WTC11 (cell line): ENCODE measurements at regions not wholly inside any gene's neighbourhood (a gene's known extent, or its start where the extent isn't known, plus 50 kb on each side); places are given as distances from the start of the nearest gene placed in this dataset.

Source experiments
- ATAC-seq: fragments of 200-7000 bp; cut with Tn5 transposase; 2 replicates; pipeline ENCODE4 v1.10.0; 2021; ENCODE audit warnings: mild to moderate bottlenecking, moderate library complexity
- CTCF ChIA-PET: fragments of 300-600 bp; sonication (Branson Sonifier 250); formaldehyde crosslinking; loops from one replicate; lab custom pipeline; 2021; ENCODE audit warnings: antibody characterized with exemption; lab: Charles Lee
- POLR2A ChIA-PET: fragments of 350-600 bp; sonication (Branson Sonifier 250); formaldehyde crosslinking; loops from one replicate; lab custom pipeline; 2021; ENCODE audit warnings: antibody characterized with exemption; lab: Charles Lee
- DNase-seq: peaks from one replicate; pipeline ENCODE4 v3.0.0; 2021; ENCODE audit warnings: low spot score
- H3K27ac Mint-ChIP-seq: 2 replicates; pipeline ENCODE4 v1.8.0; 2021; ENCODE audit warnings: mixed read lengths
- H3K27me3 Mint-ChIP-seq: 2 replicates; pipeline ENCODE4 v1.8.0; 2021; ENCODE audit warnings: low read depth, mild to moderate bottlenecking, moderate library complexity, mixed read lengths
- H3K36me3 Mint-ChIP-seq: 2 replicates; pipeline ENCODE4 v1.8.0; 2021; ENCODE audit warnings: mixed read lengths
- H3K4me1 Mint-ChIP-seq: 2 replicates; pipeline ENCODE4 v1.8.0; 2022; ENCODE audit warnings: mixed read lengths
- H3K4me3 Mint-ChIP-seq: 2 replicates; pipeline ENCODE4 v1.8.0; 2021; ENCODE audit warnings: mild to moderate bottlenecking, moderate library complexity, mixed read lengths
- H3K9me3 Mint-ChIP-seq: 2 replicates; pipeline ENCODE4 v1.8.0; 2021; ENCODE audit warnings: mixed read lengths
- ELF4 ChIP-seq: sonication (generic); formaldehyde crosslinking; IDR thresholded peaks from 2 replicates; pipeline ENCODE4 v1.8.1; 2022; ENCODE audit warnings: low read depth, mild to moderate bottlenecking, moderate library complexity, missing genetic modification reagents
- ESRRA ChIP-seq: sonication (generic); formaldehyde crosslinking; IDR thresholded peaks from 2 replicates; pipeline ENCODE4 v1.8.1; 2022; ENCODE audit warnings: mild to moderate bottlenecking, missing genetic modification reagents, borderline replicate concordance
- GABPB1 ChIP-seq: sonication (generic); formaldehyde crosslinking; IDR thresholded peaks from 2 replicates; pipeline ENCODE4 v1.8.1; 2023; ENCODE audit warnings: mild to moderate bottlenecking, missing genetic modification reagents
- IRF2 ChIP-seq: sonication (generic); formaldehyde crosslinking; IDR thresholded peaks from 2 replicates; pipeline ENCODE4 v1.8.0; 2022; ENCODE audit warnings: low read depth, missing genetic modification reagents, borderline replicate concordance
- NFATC4 ChIP-seq: fragments of 250-450 bp; sonication (Bioruptor Pico); IDR thresholded peaks from 2 replicates; pipeline ENCODE4 v1.9.0; 2021; ENCODE audit warnings: mild to moderate bottlenecking
- OVOL2 ChIP-seq: fragments of 250-450 bp; sonication (Bioruptor Pico); IDR thresholded peaks from 2 replicates; pipeline ENCODE4 v1.9.0; 2021; ENCODE audit warnings: mild to moderate bottlenecking, borderline replicate concordance
- TCF7 ChIP-seq: sonication (generic); formaldehyde crosslinking; IDR thresholded peaks from 2 replicates; pipeline ENCODE4 v1.8.0; 2022; ENCODE audit warnings: mild to moderate bottlenecking, low read depth, missing genetic modification reagents, moderate library complexity
- ZNF121 ChIP-seq: sonication (generic); formaldehyde crosslinking; IDR thresholded peaks from 2 replicates; pipeline ENCODE4 v1.8.0; 2023; ENCODE audit warnings: missing genetic modification reagents
- ZNF396 ChIP-seq: fragments of 250-450 bp; sonication (Bioruptor Pico); IDR thresholded peaks from 2 replicates; pipeline ENCODE4 v1.8.0; 2021; ENCODE audit warnings: mild to moderate bottlenecking, moderate library complexity, borderline replicate concordance
- TF ChIP-seq, protein P1 (sequence below): sonication (generic); formaldehyde crosslinking; IDR thresholded peaks from 2 replicates; pipeline ENCODE4 v1.8.1; 2022; ENCODE audit warnings: mild to moderate bottlenecking, missing genetic modification reagents, moderate library complexity, borderline replicate concordance
- TF ChIP-seq, protein P2 (sequence below): fragments of 250-450 bp; sonication (Bioruptor Pico); IDR thresholded peaks from 2 replicates; pipeline ENCODE4 v1.9.0; 2021; ENCODE audit warnings: mild to moderate bottlenecking, borderline replicate concordance
- TF ChIP-seq, protein P3 (sequence below): sonication (generic); formaldehyde crosslinking; IDR thresholded peaks from 2 replicates; pipeline ENCODE4 v1.8.1; 2023; ENCODE audit warnings: mild to moderate bottlenecking, missing genetic modification reagents
- TF ChIP-seq, protein P4 (sequence below): sonication (generic); formaldehyde crosslinking; IDR thresholded peaks from 2 replicates; pipeline ENCODE4 v1.8.1; 2022; ENCODE audit warnings: mild to moderate bottlenecking, moderate library complexity, missing genetic modification reagents

DNA sequence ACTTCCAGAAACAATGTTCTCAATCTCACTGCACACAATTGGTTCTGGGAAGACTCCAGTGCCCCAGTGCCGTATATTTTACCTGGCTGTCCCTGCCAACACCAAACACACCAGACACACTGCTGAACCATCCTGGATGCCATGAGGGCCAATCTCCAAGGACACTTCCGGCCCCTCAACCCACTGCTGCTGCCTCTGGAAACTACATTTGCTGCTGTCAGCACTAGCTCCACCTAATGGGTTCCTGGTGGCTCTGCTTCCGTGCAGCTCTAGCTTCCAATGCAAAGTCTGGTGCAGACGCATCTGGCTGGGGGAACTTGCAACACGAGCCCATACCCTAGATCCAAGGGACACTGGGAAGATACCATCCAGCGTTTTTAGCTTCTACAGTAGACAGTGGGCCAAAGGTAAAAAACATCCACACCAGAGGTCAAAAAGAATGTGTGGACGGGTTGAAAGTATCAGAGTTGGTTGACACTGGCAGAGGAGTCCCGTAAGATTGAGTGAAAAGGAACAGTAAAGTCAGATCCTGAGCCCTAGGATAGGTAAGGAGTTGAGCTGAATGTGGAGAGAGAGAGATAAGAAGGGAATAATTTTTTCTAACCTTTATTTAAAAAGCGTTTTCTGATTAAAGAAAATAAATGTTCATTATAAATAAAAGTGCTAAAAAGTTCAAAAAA lies 99.7 kb upstream of the KIF2A start:
- no peak overlapping the region for H3K4me3 Mint-ChIP-seq
- TF ChIP-seq ZNF121 (peak; percentile 86), ESRRA (no peak)
- ChIA-PET POLR2A (no interaction called here), CTCF (interaction anchor here (1.0 to 1.3 kb wide), 4 partner anchors 9 to 438 kb away, joined by 3 to 5 read pairs (median 4); no protein-coding TSS in a partner anchor)
- H3K27ac Mint-ChIP-seq, result no peak overlapping the region
- no peaks in the 10 kb centered on the region for H3K9me3 Mint-ChIP-seq
- peak; percentile 99 for ATAC-seq
- H3K4me1 Mint-ChIP-seq, result peaks cover 15% of the 10 kb centered on the region
- DNase-seq, result peak; percentile 64
- no peaks in the 10 kb centered on the region for H3K36me3 Mint-ChIP-seq
- no peaks in the 10 kb centered on the region for H3K27me3 Mint-ChIP-seq

DNA sequence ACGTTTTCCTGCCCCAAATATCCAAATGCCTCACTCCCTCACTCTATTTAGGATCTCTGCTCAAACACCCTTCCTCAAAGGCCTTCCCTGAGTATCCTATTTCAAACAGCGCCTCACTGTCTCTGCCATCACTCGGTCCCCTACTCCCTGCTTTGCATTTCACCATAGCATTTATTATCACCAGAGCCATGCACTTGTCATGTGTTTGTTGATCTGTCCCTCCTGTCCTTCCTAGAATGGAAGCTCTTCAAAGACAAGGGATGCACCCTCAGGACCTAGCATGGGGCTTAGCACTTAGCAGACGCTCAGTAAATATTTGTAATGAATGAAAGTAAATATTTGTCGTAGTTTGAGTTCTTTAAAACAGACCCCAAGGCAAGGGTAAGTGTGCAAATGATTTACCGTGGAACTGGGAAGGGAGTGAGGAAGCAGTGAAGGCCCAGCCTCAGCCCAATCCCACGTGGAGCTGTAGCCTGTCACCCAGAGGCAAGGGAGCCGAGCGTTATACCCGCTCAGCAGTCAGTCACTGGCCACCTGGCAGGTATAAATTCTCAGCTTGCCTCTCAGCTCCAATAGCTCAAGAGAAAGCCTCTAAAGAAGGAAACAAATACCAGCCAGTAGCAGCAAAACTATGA lies 97.7 kb upstream of the KIF2A start:
- Mint-ChIP-seq H3K9me3 (no peaks in the 10 kb centered on the region), H3K27me3 (no peaks in the 10 kb centered on the region), H3K36me3 (no peaks in the 10 kb centered on the region), H3K4me1 (peaks cover 15% of the 10 kb centered on the region), H3K27ac (no peak overlapping the region), H3K4me3 (no peak overlapping the region)
- no peak for TF ChIP-seq TCF7 (CRISPR knock-in tag)
- TF ChIP-seq, protein P1, sequence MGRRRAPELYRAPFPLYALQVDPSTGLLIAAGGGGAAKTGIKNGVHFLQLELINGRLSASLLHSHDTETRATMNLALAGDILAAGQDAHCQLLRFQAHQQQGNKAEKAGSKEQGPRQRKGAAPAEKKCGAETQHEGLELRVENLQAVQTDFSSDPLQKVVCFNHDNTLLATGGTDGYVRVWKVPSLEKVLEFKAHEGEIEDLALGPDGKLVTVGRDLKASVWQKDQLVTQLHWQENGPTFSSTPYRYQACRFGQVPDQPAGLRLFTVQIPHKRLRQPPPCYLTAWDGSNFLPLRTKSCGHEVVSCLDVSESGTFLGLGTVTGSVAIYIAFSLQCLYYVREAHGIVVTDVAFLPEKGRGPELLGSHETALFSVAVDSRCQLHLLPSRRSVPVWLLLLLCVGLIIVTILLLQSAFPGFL (CRISPR knock-in tag), result no peak
- no peak for TF ChIP-seq ZNF396 (CRISPR knock-in tag)
- ATAC-seq (peak; percentile 31), DNase-seq (no peak)
- ChIA-PET CTCF (interaction anchor here (1.9 kb wide), 1 partner anchor 440 kb away, joined by 7 read pairs; no protein-coding TSS in a partner anchor), POLR2A (interaction anchor here (0.5 kb wide), 1 partner anchor 115 kb away, joined by 3 read pairs; no protein-coding TSS in a partner anchor)

DNA sequence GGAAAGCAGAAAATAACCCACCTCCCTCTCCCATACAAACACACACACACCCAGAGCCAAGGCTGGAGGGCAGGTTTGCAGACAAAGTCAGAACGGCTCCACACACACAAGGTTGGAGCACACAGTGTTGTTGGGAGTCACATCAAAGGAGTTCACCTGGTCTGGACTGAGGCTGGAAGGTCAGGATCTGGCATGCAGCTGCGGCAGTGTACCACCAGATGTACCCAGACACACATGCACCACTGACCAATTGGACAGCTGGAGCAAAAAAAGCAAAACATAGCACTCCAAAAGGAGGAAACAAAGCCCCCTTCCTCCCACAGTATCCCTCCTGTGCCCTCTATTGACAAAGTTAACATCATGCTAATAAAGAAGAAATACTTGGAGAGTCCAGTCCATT lies 94.6 kb upstream of the KIF2A start:
- DNase-seq (no peak), ATAC-seq (no peak)
- Mint-ChIP-seq H3K4me3 (no peak overlapping the region), H3K9me3 (peaks cover 4% of the 10 kb centered on the region; the same call in 1 of the 2 replicates), H3K27ac (no peak overlapping the region), H3K36me3 (no peaks in the 10 kb centered on the region), H3K4me1 (peaks cover 13% of the 10 kb centered on the region), H3K27me3 (no peaks in the 10 kb centered on the region; the same call in 1 of the 2 replicates)
- ChIA-PET POLR2A (no interaction called here), CTCF (no interaction called here)
- TF ChIP-seq IRF2 (CRISPR knock-in tag) (no peak), NFATC4 (CRISPR knock-in tag) (no peak), ELF4 (no peak), ESRRA (no peak), OVOL2 (no peak), GABPB1 (CRISPR knock-in tag) (no peak)
- TF ChIP-seq, protein P2, sequence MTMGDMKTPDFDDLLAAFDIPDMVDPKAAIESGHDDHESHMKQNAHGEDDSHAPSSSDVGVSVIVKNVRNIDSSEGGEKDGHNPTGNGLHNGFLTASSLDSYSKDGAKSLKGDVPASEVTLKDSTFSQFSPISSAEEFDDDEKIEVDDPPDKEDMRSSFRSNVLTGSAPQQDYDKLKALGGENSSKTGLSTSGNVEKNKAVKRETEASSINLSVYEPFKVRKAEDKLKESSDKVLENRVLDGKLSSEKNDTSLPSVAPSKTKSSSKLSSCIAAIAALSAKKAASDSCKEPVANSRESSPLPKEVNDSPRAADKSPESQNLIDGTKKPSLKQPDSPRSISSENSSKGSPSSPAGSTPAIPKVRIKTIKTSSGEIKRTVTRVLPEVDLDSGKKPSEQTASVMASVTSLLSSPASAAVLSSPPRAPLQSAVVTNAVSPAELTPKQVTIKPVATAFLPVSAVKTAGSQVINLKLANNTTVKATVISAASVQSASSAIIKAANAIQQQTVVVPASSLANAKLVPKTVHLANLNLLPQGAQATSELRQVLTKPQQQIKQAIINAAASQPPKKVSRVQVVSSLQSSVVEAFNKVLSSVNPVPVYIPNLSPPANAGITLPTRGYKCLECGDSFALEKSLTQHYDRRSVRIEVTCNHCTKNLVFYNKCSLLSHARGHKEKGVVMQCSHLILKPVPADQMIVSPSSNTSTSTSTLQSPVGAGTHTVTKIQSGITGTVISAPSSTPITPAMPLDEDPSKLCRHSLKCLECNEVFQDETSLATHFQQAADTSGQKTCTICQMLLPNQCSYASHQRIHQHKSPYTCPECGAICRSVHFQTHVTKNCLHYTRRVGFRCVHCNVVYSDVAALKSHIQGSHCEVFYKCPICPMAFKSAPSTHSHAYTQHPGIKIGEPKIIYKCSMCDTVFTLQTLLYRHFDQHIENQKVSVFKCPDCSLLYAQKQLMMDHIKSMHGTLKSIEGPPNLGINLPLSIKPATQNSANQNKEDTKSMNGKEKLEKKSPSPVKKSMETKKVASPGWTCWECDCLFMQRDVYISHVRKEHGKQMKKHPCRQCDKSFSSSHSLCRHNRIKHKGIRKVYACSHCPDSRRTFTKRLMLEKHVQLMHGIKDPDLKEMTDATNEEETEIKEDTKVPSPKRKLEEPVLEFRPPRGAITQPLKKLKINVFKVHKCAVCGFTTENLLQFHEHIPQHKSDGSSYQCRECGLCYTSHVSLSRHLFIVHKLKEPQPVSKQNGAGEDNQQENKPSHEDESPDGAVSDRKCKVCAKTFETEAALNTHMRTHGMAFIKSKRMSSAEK (CRISPR knock-in tag), result no peak
- TF ChIP-seq, protein P3, sequence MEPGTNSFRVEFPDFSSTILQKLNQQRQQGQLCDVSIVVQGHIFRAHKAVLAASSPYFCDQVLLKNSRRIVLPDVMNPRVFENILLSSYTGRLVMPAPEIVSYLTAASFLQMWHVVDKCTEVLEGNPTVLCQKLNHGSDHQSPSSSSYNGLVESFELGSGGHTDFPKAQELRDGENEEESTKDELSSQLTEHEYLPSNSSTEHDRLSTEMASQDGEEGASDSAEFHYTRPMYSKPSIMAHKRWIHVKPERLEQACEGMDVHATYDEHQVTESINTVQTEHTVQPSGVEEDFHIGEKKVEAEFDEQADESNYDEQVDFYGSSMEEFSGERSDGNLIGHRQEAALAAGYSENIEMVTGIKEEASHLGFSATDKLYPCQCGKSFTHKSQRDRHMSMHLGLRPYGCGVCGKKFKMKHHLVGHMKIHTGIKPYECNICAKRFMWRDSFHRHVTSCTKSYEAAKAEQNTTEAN (CRISPR knock-in tag), result no peak
- TF ChIP-seq, protein P4, sequence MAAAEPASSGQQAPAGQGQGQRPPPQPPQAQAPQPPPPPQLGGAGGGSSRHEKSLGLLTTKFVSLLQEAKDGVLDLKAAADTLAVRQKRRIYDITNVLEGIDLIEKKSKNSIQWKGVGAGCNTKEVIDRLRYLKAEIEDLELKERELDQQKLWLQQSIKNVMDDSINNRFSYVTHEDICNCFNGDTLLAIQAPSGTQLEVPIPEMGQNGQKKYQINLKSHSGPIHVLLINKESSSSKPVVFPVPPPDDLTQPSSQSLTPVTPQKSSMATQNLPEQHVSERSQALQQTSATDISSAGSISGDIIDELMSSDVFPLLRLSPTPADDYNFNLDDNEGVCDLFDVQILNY (CRISPR knock-in tag), result no peak
